Liver (tissue), 8 donors: ENCODE measurements at regions not wholly inside any gene's neighbourhood (a gene's known extent, or its start where the extent isn't known, plus 50 kb on each side); places are given as distances from the start of the nearest gene placed in this dataset.

Experiments
- DNase-seq: peaks from one replicate; pipeline ENCODE4 v3.0.0-alpha.2; 2017; ENCODE audit warnings: low spot score
- H3K27ac ChIP-seq, 2 donors: one replicate each; pipeline ENCODE4 v1.7.0; 2013; ENCODE audit warnings: inconsistent platforms in 2 of 2, low read length in 2 of 2, control low read depth in 1 of 2, low read depth in 1 of 2, mild to moderate bottlenecking in 1 of 2
- H3K27me3 ChIP-seq, 4 donors: one replicate each; pipeline versions ENCODE4 v1.6.1 to v1.7.0; 2013; ENCODE audit warnings: low read length in 3 of 4, inconsistent platforms in 1 of 4, mild to moderate bottlenecking in 1 of 4, moderate library complexity in 1 of 4; ENCODE audit not compliant: control insufficient read depth in 4 of 4, insufficient read depth in 4 of 4
- H3K36me3 ChIP-seq, 4 donors: one replicate each; pipeline versions ENCODE4 v1.6.1 to v1.7.0; 2013; ENCODE audit warnings: low read length in 3 of 4, mild to moderate bottlenecking in 3 of 4, low read depth in 1 of 4, moderate library complexity in 1 of 4; ENCODE audit not compliant: control insufficient read depth in 4 of 4, insufficient read depth in 3 of 4
- H3K4me1 ChIP-seq, 4 donors: one replicate each; pipeline versions ENCODE4 v1.6.1 to v1.7.0; 2013; ENCODE audit warnings: low read length in 3 of 4, mild to moderate bottlenecking in 3 of 4, moderate library complexity in 1 of 4; ENCODE audit not compliant: control insufficient read depth in 4 of 4, insufficient read depth in 4 of 4
- H3K4me3 ChIP-seq, 3 donors: one replicate each; pipeline versions ENCODE4 v1.6.1 to v1.7.0; 2013; ENCODE audit warnings: low read length in 3 of 3, control low read depth in 1 of 3, low read depth in 1 of 3, mild to moderate bottlenecking in 1 of 3
- H3K9ac ChIP-seq, 2 donors: one replicate each; pipeline ENCODE4 v1.7.0; 2013; ENCODE audit warnings: low read length in 2 of 2, mild to moderate bottlenecking in 2 of 2, moderate library complexity in 2 of 2, control low read depth in 1 of 2, low read depth in 1 of 2
- H3K9me3 ChIP-seq, 4 donors: one replicate each; pipeline versions ENCODE4 v1.6.1 to v1.7.0; 2013; ENCODE audit warnings: low read length in 3 of 4; ENCODE audit not compliant: control insufficient read depth in 4 of 4
- CTCF ChIP-seq: fragments of 150-350 bp; IDR thresholded peaks from 2 replicates; pipeline ENCODE4 v1.5.1; 2017; ENCODE audit warnings: improper control_type of control experiment, low read depth, low read length; ENCODE audit not compliant: missing input control
- EGR1 ChIP-seq, 2 donors: IDR thresholded peaks; 2 replicates each; pipeline ENCODE4 v1.6.1; 2016 to 2018; ENCODE audit warnings: antibody characterized with exemption in 2 of 2, low read depth in 2 of 2
- FOXA1 ChIP-seq: IDR thresholded peaks from 2 replicates; pipeline ENCODE4 v1.6.1; 2016; ENCODE audit warnings: antibody characterized with exemption
- FOXA2 ChIP-seq: IDR thresholded peaks from 2 replicates; pipeline ENCODE4 v1.6.1; 2016; ENCODE audit warnings: antibody characterized with exemption
- GABPA ChIP-seq, 2 donors: IDR thresholded peaks in 1 of 2; conservative IDR thresholded peaks in 1 of 2; 2 replicates each; pipeline ENCODE4 v1.6.1; 2016; ENCODE audit warnings: antibody characterized with exemption in 2 of 2, mild to moderate bottlenecking in 1 of 2, moderate library complexity in 1 of 2
- HNF4A ChIP-seq, 2 donors: conservative IDR thresholded peaks; 2 replicates each; pipeline ENCODE4 v1.6.1; 2016; ENCODE audit warnings: antibody characterized with exemption in 2 of 2, mild to moderate bottlenecking in 2 of 2
- HNF4G ChIP-seq: IDR thresholded peaks from 2 replicates; pipeline ENCODE4 v1.6.1; 2016; ENCODE audit warnings: antibody characterized with exemption
- JUND ChIP-seq, 2 donors: IDR thresholded peaks; 2 replicates each; pipeline ENCODE4 v1.6.1; 2016; ENCODE audit warnings: antibody characterized with exemption in 2 of 2
- NR2F2 ChIP-seq: IDR thresholded peaks from 2 replicates; pipeline ENCODE4 v1.6.1; 2016; ENCODE audit warnings: antibody characterized with exemption
- RAD21 ChIP-seq, 2 donors: IDR thresholded peaks; 2 replicates each; pipeline ENCODE4 v1.6.1; 2016; ENCODE audit warnings: antibody characterized with exemption in 2 of 2, mild to moderate bottlenecking in 2 of 2
- REST ChIP-seq: IDR thresholded peaks from 2 replicates; pipeline ENCODE4 v1.6.1; 2016; ENCODE audit warnings: antibody characterized with exemption, mild to moderate bottlenecking
- RXRA ChIP-seq, 2 donors: IDR thresholded peaks; 2 replicates each; pipeline ENCODE4 v1.6.1; 2017 to 2018; ENCODE audit warnings: antibody characterized with exemption in 2 of 2, mild to moderate bottlenecking in 1 of 2
- SP1 ChIP-seq: IDR thresholded peaks from 2 replicates; pipeline ENCODE4 v1.6.1; 2018; ENCODE audit warnings: antibody characterized with exemption, mild to moderate bottlenecking
- TAF1 ChIP-seq: conservative IDR thresholded peaks from 2 replicates; pipeline ENCODE4 v1.6.1; 2016; ENCODE audit warnings: antibody characterized with exemption, mild to moderate bottlenecking
- YY1 ChIP-seq: IDR thresholded peaks from 2 replicates; pipeline ENCODE4 v1.6.1; 2016; ENCODE audit warnings: antibody characterized with exemption, mild to moderate bottlenecking
- WGBS: extraction: QIAGEN DNeasy Blood & Tissue Kit; methylation state at CpG from one replicate; pipeline ENCODE4 v1.1.7; 2013; 5-methylcytosine and 5-hydroxymethylcytosine counted together
- TF ChIP-seq, protein P1 (sequence below): IDR thresholded peaks from 2 replicates; pipeline ENCODE4 v1.6.1; 2016; ENCODE audit warnings: antibody characterized with exemption
- TF ChIP-seq, protein P2 (sequence below): IDR thresholded peaks from 2 replicates; pipeline ENCODE4 v1.6.1; 2016; ENCODE audit warnings: antibody characterized with exemption
- TF ChIP-seq, protein P3 (sequence below): IDR thresholded peaks from 2 replicates; pipeline ENCODE4 v1.6.1; 2016; ENCODE audit warnings: antibody characterized with exemption
- donor health status: healthy.
- donor health status: healthy.
- donor health status: healthy.
- donor health status: healthy.
- donor health status: healthy.

DNA sequence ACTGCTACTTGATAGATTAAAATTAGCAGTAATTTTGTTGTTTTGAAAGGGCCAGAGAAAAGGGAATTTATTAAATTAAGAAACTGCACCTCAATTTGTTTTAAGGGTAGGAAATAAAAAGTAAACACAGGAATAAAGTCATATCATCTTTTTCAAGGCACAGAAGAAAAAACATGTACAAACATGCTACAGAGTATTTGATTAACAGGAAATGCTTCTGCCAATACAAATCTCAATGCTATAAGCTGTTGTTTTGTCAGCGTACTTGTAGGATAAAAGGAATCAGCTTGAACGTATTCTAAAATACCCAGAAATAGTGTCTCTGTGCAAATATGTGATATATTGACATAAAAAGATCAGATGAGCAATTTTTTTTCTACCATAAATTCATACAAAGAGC, 474.0 kb upstream of the MGAT4C start:
- 78% methylated on average over 2 of the region's 2 CpGs for WGBS
- H3K9ac ChIP-seq = no peak overlapping the region
- no peaks in the 10 kb centered on the region for H3K4me1 ChIP-seq
- TF ChIP-seq RXRA (IDR thresholded peaks at IDR 0.05) (no peak), JUND (IDR thresholded peaks at IDR 0.05) (no peak), RAD21 (IDR thresholded peaks at IDR 0.05) (no peak), FOXA2 (no peak), EGR1 (IDR thresholded peaks at IDR 0.05; ENCODE audit: low read depth in 2 of 2) (no peak), GABPA (IDR thresholded peaks at IDR 0.05 in 1 of 2, conservative IDR thresholded peaks at IDR 0.05 in 1 of 2) (no peak), REST (no peak), SP1 (no peak), CTCF (no peak), YY1 (no peak), FOXA1 (no peak), TAF1 (no peak), NR2F2 (no peak), HNF4G (no peak)
- TF ChIP-seq, protein P1, sequence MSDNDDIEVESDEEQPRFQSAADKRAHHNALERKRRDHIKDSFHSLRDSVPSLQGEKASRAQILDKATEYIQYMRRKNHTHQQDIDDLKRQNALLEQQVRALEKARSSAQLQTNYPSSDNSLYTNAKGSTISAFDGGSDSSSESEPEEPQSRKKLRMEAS = no peak
- TF ChIP-seq, protein P2, sequence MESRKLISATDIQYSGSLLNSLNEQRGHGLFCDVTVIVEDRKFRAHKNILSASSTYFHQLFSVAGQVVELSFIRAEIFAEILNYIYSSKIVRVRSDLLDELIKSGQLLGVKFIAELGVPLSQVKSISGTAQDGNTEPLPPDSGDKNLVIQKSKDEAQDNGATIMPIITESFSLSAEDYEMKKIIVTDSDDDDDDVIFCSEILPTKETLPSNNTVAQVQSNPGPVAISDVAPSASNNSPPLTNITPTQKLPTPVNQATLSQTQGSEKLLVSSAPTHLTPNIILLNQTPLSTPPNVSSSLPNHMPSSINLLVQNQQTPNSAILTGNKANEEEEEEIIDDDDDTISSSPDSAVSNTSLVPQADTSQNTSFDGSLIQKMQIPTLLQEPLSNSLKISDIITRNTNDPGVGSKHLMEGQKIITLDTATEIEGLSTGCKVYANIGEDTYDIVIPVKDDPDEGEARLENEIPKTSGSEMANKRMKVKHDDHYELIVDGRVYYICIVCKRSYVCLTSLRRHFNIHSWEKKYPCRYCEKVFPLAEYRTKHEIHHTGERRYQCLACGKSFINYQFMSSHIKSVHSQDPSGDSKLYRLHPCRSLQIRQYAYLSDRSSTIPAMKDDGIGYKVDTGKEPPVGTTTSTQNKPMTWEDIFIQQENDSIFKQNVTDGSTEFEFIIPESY = no peak
- TF ChIP-seq, protein P3, sequence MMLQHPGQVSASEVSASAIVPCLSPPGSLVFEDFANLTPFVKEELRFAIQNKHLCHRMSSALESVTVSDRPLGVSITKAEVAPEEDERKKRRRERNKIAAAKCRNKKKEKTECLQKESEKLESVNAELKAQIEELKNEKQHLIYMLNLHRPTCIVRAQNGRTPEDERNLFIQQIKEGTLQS = no peak
- H3K9me3 ChIP-seq = no peaks in the 10 kb centered on the region
- no peaks in the 10 kb centered on the region for H3K36me3 ChIP-seq
- H3K4me3 ChIP-seq = no peak overlapping the region
- no peak for DNase-seq
- no peaks in the 10 kb centered on the region for H3K27me3 ChIP-seq
- no peak overlapping the region for H3K27ac ChIP-seq

- no peak for TF ChIP-seq NR2F2
- no peak for TF ChIP-seq HNF4G
- TF ChIP-seq HNF4A (conservative IDR thresholded peaks at IDR 0.05) = no peak
- WGBS = 74% methylated on average over 1 of the region's 1 CpG
Observed at GRCh38 chr12:86729739-86730138, 473.5 kb upstream of the MGAT4C start.

More at GRCh38 chr12:86729739-86730138, 473.5 kb upstream of the MGAT4C start:
- no peaks in the 10 kb centered on the region for H3K36me3 ChIP-seq
- H3K4me3 ChIP-seq = no peak overlapping the region
- H3K27me3 ChIP-seq = no peaks in the 10 kb centered on the region
- no peak overlapping the region for H3K27ac ChIP-seq
- no peaks in the 10 kb centered on the region for H3K4me1 ChIP-seq
- no peaks in the 10 kb centered on the region for H3K9me3 ChIP-seq
- no peak for DNase-seq
- no peak overlapping the region for H3K9ac ChIP-seq
